Endothelial cell (in vitro differentiated cells): ENCODE measurements at regions not wholly inside any gene's neighbourhood (a gene's known extent, or its start where the extent isn't known, plus 50 kb on each side); places are given as distances from the start of the nearest gene placed in this dataset.
A peak's percentile ranks its signal among the peaks of the same experiment; 100 is the strongest.
"Not testable (repeated sequence)": the region's sequence is repeated elsewhere in the genome, so short reads cannot be mapped to it uniquely, and the experiment has no call there.

Experiments
- DNase-seq: peaks from one replicate; pipeline ENCODE4 v3.0.0; 2021; ENCODE audit warnings: low spot score
- H3K27ac Mint-ChIP-seq: one replicate; pipeline ENCODE4 v1.8.0; 2021; ENCODE audit warnings: mixed read lengths, inconsistent platforms; ENCODE audit not compliant: unreplicated experiment
- H3K27me3 Mint-ChIP-seq: one replicate; pipeline ENCODE4 v1.8.0; 2021; ENCODE audit warnings: mild to moderate bottlenecking, moderate library complexity, mixed read lengths, inconsistent platforms; ENCODE audit not compliant: unreplicated experiment
- H3K36me3 Mint-ChIP-seq: one replicate; pipeline ENCODE4 v1.8.0; 2021; ENCODE audit warnings: mild to moderate bottlenecking, low read depth, mixed read lengths, inconsistent platforms; ENCODE audit not compliant: unreplicated experiment
- H3K4me1 Mint-ChIP-seq: one replicate; pipeline ENCODE4 v1.8.0; 2021; ENCODE audit warnings: mild to moderate bottlenecking, mixed read lengths, inconsistent platforms; ENCODE audit not compliant: unreplicated experiment
- H3K4me3 Mint-ChIP-seq: one replicate; pipeline ENCODE4 v1.8.0; 2021; ENCODE audit warnings: mild to moderate bottlenecking, mixed read lengths, inconsistent platforms; ENCODE audit not compliant: unreplicated experiment
- H3K9me3 Mint-ChIP-seq: one replicate; pipeline ENCODE4 v1.8.0; 2021; ENCODE audit warnings: mixed read lengths, inconsistent platforms; ENCODE audit not compliant: unreplicated experiment

DNA sequence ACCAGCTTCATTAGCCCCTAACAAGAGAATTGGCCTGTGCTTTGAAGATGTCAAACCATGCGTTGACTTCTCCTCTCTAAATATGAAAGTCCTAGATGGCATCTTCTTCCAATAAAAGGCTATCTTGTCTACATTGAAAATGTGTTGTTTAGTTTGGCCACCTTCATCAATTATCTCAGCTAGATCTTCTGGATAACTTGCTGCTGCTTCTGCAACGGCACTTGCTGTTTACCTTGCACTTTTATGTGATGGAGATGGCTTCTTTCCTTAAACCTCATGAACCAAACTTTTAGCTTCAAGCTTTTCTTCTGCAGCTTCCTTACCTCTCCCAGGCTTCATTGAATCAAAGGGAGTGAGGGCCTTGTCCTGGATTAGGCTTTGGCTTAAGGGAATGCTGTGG lies 58.6 kb upstream of the CSNK1E start:
- peaks cover 53% of the 10 kb centered on the region for H3K36me3 Mint-ChIP-seq
- H3K4me1 Mint-ChIP-seq: peaks cover 11% of the 10 kb centered on the region
- not testable (repeated sequence) for H3K9me3 Mint-ChIP-seq, DNase-seq, H3K27me3 Mint-ChIP-seq
- peak overlapping the region; percentile 79 for H3K4me3 Mint-ChIP-seq
- peak overlapping the region; percentile 42 for H3K27ac Mint-ChIP-seq

DNA sequence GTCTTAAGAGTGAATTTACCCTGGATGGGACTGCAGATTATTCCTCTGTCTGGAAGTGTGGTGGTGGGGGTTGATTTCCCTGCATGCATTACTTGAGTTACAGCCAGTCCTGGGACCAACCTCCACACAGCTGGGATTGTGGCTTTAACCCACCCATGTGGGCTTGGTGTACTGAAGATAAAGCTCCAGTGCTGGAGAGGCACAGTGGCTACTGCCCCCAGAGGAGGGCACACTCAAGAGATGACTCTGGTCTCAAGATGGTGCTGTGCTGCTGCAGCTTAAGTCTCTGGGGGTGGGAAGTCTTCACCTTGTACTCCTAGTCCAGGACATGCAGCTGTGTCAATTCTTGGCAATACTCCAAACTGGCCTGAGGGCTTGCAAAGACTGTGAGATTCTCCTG lies 57.8 kb upstream of the CSNK1E start:
- H3K27me3 Mint-ChIP-seq, H3K9me3 Mint-ChIP-seq, DNase-seq: not testable (repeated sequence)

DNA sequence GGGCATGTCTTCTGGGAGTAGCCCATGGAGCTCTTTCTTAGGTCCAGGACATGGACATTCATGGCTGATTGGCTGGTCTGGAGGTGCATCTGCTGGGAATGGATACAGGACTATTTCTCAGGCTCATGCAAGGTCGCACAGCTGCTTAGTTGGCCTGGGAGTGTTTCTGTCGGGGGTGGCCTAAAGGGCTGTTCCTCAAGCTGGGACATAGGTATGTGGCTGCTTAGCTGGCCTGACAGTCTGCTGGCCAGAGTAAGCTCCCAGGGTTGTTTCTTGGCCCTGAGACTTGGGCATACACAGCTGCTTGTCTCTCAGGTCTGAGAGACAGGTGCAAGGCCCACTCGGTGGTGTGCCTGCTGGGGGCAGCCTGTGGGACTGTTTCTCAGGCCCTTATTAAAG lies 57.2 kb upstream of the CSNK1E start:
- peaks cover 53% of the 10 kb centered on the region for H3K36me3 Mint-ChIP-seq
- H3K27ac Mint-ChIP-seq, DNase-seq, H3K9me3 Mint-ChIP-seq, H3K27me3 Mint-ChIP-seq: not testable (repeated sequence)
- peaks cover 19% of the 10 kb centered on the region for H3K4me1 Mint-ChIP-seq
- H3K4me3 Mint-ChIP-seq: peak overlapping the region; percentile 31

More for the DNA sequence above, 57.8 kb upstream of the CSNK1E start:
- not testable (repeated sequence) for H3K27ac Mint-ChIP-seq, H3K4me3 Mint-ChIP-seq
- Mint-ChIP-seq H3K4me1 (peaks cover 16% of the 10 kb centered on the region), H3K36me3 (peaks cover 53% of the 10 kb centered on the region)

DNA sequence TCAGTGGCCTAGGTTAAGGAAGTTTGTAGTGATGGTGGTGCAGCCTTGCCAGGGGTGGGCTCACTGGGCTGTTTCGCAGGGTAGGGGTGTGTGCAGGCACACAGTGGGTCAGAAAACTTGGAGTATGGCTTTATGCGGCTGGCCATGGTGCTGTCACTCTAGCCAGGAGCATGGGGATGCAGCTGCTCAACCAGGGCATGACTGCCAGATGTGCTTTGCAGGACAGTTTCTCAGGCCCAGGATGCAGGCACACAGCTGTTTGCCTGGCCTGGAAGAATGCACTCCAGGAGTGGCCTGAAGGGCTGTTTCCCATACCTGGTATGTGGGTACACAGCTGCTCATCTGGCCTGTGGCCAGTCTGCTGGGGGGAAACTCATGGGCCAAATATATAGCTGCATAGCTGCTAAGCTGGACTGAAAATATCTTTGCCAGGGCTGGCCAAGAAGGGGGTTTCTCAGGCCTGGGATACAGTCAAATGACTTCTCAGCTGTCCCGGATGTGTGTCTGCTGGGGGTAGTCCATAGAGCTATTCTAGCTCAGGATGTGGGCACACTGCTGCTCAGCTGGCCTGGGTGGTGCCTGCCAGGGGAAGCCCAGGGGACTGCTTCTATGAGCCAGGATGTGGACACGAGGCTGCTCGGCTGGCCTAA lies 56.7 kb upstream of the CSNK1E start:
- H3K36me3 Mint-ChIP-seq: peaks cover 53% of the 10 kb centered on the region

DNA sequence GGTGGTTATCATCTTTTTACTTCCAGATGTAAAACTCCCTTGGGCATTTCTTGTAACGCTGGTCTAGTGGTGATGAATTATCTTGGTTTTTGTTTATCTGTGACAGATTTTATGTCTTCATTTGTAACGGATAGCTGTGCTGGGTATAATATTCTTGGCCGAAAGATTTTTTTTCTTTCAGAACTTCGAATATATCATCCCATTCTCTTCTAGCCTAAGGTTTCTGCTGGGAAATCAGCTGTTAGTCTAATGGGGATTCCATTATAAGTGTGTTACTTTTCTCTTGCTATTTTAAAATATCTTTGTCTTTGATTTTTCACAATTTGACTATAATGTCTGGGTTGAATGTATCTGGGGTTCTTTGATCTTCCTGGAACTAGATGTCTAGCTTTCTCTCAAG lies 55.4 kb upstream of the CSNK1E start:
- Mint-ChIP-seq H3K4me1 (peaks cover 22% of the 10 kb centered on the region), H3K36me3 (peaks cover 48% of the 10 kb centered on the region)
- H3K9me3 Mint-ChIP-seq, DNase-seq, H3K27me3 Mint-ChIP-seq, H3K4me3 Mint-ChIP-seq, H3K27ac Mint-ChIP-seq: not testable (repeated sequence)

More for the DNA sequence above, 56.7 kb upstream of the CSNK1E start:
- not testable (repeated sequence) for DNase-seq, H3K9me3 Mint-ChIP-seq, H3K27me3 Mint-ChIP-seq, H3K27ac Mint-ChIP-seq
- H3K4me3 Mint-ChIP-seq: peak overlapping the region; percentile 76
- H3K4me1 Mint-ChIP-seq: peaks cover 22% of the 10 kb centered on the region

DNA sequence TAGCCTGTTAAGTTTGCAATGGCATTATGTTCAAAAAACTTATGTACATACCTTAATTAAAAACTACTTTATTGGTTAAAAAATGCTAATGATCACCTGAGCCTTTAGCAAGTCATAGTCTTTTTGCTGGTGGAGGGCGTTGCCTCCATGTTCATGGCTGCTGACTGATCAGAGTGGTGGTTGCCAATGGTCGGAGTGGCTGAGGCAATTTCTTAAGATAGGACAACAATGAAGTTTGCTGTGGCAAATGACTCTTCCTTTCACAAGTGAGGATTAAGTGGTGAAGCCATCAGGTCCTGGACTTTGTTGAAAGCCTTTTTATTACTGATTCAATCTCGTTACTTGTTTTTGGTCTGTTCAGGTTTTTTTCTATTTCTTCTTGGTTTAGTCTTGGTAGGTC lies 53.3 kb upstream of the CSNK1E start:
- Mint-ChIP-seq H3K36me3 (peaks cover 33% of the 10 kb centered on the region), H3K4me1 (peaks cover 22% of the 10 kb centered on the region), H3K27ac (peak overlapping the region; percentile 61)
- H3K4me3 Mint-ChIP-seq, H3K27me3 Mint-ChIP-seq, DNase-seq, H3K9me3 Mint-ChIP-seq: not testable (repeated sequence)

DNA sequence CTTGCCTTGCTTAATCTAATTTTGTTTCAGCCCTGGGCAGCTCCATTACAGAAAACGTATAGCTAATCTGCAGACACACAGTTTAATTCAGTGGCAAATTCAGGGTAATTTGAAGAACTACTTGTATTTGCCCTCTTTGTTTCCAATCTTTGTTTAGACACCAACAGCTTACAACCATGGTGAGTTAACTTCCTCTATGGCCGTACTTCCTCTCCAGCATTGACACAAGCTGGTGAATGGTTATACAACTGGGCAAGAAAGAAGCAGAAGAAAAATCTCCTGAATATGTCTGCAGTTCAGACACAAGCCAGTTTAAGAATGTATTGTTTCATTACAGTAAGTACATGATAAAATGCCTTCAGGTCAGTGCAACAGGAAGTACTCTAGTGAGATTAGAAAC lies 51.9 kb upstream of the CSNK1E start:
- peaks cover 29% of the 10 kb centered on the region for H3K36me3 Mint-ChIP-seq
- not testable (repeated sequence) for DNase-seq, H3K27me3 Mint-ChIP-seq, H3K4me3 Mint-ChIP-seq, H3K9me3 Mint-ChIP-seq
- peak overlapping the region; percentile 91 for H3K27ac Mint-ChIP-seq
- H3K4me1 Mint-ChIP-seq: peaks cover 22% of the 10 kb centered on the region
